Forelimb muscle (tissue), 1 donor: ENCODE measurements at regions not wholly inside any gene's neighbourhood (a gene's known extent, or its start where the extent isn't known, plus 50 kb on each side); places are given as distances from the start of the nearest gene placed in this dataset.
"Not testable (repeated sequence)": the region's sequence is repeated elsewhere in the genome, so short reads cannot be mapped to it uniquely, and the experiment has no call there.

Experiments
- DNase-seq: peaks from one replicate; pipeline ENCODE4 v3.0.0-alpha.2; 2013; ENCODE audit warnings: low read depth

DNA sequence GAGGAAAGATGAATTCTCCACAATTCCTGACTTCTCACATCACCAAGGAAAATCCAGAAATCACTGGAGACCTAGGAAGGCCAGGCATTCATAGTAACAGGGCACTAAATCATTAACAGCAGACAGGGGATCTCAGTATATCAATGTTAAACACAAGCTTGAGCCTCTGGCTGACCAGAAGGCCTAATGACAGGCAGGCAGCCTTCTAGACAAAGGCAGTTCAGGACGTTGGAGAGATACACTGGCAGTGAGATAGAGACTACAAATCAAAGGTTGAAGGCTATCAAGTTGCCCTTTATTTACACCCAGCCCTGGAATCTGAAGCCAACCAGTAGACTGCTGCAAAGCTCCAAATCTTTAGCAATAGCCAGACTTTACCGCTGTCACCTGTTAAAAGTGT lies 422.8 kb upstream of the CCL2 start:
- DNase-seq, result no peak

- no peak for DNase-seq
Measured at GRCh38 chr17:33837281-33837680, 417.8 kb upstream of the CCL2 start.

GRCh38 chr17:33838281-33838680 lies 416.8 kb upstream of the CCL2 start:
- no peak for DNase-seq

- no peak for DNase-seq
Measured at GRCh38 chr17:33847900-33848299, 407.2 kb upstream of the CCL2 start.

DNA sequence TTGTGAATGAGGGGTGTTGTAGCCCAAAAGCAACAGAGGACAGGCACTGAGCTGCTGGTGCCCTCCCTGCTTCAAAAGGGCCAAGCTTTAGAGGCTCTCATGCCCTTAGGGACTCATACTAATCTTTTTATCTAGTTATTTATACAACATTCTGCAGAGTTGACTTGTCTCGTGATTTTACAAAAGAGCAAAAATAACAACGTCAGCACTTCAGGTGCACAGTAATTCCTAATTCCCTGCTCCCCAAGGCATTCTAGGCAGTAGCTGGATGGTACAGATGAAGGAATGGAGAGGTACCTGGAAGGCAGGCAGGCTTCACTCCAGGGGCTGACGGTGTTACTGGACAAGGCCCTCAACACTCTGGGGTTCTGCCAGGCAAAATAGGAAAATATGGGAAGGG lies 406.7 kb upstream of the CCL2 start:
- no peak for DNase-seq

DNA sequence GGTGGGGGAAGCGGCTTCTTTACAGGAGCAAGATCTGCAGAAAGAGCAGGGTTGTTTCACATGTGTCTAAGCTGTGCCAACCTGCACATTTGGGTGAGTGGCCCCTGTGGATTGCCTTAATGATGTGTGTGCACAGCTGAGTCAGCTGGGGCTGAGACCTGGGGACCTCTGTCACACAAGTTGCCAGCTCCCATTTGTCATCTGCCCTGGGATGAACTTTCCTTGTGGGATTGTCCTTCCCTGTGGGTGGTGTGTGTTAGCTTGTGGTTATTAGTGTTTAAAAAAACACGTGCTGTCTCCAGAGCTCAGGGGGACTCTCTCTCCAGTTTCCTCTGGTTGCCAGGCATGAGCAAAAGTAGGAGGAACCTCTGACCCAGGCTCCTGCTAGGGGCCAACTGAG lies 400.5 kb upstream of the CCL2 start:
- DNase-seq, result no peak

GRCh38 chr17:33858121-33858520 lies 397.0 kb upstream of the CCL2 start:
- no peak for DNase-seq

GRCh38 chr17:33858682-33859081 lies 396.4 kb upstream of the CCL2 start:
- no peak for DNase-seq

GRCh38 chr17:33862772-33863602 lies 392.1 kb upstream of the CCL2 start:
- no peak for DNase-seq

GRCh38 chr17:33864758-33865229 lies 390.3 kb upstream of the CCL2 start:
- no peak for DNase-seq

- DNase-seq, result no peak
Measured at GRCh38 chr17:33868899-33869298, 386.2 kb upstream of the CCL2 start.

DNA sequence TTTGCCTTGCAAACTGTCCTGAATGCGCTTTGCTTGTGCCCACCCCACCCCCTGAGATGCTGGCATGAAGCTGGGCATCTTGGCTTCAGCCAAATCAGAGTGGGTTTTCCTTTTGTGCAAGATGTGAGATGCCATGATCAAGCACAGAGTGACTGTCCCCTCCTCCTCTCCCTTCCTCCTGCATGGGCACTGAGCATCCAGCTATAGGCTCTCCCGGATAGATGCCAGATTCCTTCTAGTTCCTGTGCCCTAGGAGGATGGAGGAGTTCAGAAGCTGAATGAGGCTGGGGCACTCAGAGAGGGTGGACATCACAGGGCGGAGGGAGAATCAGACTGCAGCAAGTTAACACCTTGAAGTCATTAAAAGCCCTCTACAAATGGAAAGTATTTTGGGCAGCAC lies 384.1 kb upstream of the CCL2 start:
- no peak for DNase-seq

DNA sequence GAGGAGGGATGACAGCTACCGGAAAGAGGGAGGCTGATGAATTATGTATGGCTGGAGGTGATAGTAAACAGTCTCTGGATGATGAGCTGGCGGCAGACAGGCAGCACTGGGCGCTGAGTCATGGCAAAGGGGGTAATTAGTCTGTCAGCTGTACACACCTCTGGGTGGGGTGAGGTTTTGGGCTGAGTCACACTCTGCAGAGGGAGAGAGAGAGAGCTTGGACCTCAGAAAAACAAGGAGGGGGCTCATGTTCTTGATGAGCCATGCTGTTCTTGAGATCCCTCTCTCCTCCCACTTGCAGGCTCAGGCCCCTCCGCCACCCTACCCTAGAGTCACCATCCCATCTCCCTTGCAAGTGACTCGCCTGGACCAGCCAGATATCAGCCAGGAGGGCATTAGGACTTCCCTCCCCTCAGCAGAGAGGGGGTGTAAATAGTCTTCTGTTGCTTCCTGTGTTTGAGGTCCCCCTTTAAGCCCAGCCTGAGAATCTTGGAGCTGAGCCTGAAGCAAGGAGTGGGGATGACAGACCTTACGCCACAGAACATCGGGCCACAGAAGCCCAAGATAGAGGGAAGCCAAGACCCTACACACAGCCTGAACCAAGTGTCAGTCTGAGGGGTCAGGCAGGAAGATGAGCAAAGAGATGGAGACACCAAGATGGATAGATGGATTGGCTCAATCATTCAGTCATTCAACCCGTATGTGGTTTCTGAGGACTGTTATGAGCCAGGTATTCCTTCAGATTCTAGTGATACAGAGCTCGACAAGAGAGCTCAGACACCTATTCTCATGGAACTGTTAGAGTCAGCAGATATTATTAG lies 383.2 kb upstream of the CCL2 start:
- DNase-seq, result no peak

DNA sequence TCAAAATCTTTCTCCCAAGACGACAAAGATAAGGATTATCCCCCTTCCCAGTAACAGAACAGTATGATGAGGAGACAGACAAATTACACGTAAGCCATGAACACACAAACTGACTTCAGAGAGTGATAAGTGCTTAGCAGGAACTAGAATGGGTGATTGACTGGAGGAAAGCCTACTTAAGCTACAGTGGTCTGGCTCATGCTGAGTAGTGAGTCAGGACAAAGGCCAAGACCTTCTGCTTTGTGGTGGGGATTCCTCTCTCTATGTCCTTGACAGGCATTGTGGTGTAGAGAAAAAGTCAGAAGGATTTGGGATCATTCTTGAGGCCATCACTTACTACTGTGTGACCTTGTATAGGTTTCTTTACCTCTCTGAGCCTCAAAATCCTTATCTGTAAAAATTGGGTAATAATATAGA lies 381.9 kb upstream of the CCL2 start:
- no peak for DNase-seq

GRCh38 chr17:33874617-33875060 lies 380.4 kb upstream of the CCL2 start:
- no peak for DNase-seq

GRCh38 chr17:33875973-33876372 lies 379.1 kb upstream of the CCL2 start:
- no peak for DNase-seq

DNA sequence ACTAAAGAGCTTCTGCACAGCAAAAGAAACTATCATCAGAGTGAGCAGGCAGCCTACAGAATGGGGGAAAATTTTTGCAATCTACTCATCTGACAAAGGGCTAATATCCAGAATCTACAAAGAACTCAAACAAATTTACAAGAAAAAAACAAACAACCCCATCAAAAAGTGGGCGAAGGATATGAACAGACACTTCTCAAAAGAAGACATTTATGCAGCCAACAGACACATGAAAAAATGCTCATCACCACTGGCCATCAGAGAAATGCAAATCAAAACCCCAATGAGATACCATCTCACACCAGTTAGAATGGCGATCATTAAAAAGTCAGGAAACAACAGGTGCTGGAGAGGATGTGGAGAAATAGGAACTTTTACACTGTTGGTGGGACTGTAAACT lies 372.8 kb upstream of the CCL2 start:
- DNase-seq, result not testable (repeated sequence)

DNA sequence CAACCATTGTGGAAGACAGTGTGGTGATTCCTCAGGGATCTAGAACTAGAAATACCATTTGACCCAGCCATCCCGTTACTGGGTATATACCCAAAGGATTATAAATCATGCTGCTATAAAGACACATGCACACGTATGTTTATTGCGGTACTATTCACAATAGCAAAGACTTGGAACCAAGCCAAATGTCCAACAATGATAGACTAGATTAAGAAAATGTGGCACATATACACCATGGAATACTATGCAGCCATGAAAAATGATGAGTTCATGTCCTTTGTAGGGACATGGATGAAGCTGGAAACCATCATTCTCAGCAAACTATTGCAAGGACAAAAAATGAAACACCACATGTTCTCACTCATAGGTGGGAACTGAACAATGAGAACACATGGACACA lies 372.4 kb upstream of the CCL2 start:
- not testable (repeated sequence) for DNase-seq

DNA sequence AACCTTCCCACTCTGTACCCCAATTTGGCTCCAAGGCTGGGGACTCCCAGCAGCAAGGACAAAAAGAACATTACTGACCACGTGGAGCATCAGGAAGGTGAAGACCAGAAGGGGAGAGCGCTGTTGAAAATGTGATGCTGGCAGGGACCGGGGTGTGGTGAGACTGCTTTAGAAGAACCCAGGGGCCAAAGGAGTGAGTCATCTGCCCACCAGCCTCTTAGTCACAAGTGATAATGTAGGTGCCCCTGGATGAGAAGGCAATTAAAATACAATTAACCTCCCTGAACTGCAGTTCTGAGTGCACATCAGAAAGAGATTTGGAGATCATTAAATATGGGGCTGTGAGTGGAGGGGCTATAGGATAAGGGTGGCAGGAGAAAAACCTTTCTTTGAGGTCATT lies 366.6 kb upstream of the CCL2 start:
- no peak for DNase-seq

DNA sequence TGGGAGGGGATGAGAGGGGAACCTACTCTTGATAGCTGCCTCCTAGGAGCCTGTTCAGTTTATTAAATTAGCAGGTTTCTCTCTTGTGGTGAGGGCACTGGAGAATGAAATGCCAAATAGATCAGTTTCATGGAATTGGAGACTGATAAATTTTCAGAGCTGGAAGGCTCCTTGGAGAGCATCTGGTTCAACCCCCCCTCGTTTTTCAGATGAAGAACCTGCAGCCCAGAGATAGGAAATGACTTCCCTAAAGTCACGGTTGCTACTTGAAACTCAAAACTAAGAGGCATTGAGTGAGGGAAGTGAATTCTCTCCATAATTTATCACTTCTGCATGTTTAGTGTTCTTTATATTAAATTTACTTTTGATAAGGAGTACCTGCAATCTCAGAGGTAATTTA lies 366.0 kb upstream of the CCL2 start:
- no peak for DNase-seq

- DNase-seq, result no peak
Measured at GRCh38 chr17:33889766-33890165, 365.3 kb upstream of the CCL2 start.

GRCh38 chr17:33892717-33893591 lies 362.1 kb upstream of the CCL2 start:
- DNase-seq, result no peak
